Ovary (tissue), 3 donors: ENCODE measurements at regions not wholly inside any gene's neighbourhood (a gene's known extent, or its start where the extent isn't known, plus 50 kb on each side); places are given as distances from the start of the nearest gene placed in this dataset.

Experiments
- CTCF ChIP-seq, 3 donors: fragments of 450-650 bp in 2 of 3; fragments of 200-600 bp in 1 of 3; IDR thresholded peaks; one replicate each; pipeline versions ENCODE4 v1.5.1 to v1.8.0; 2016 to 2022; ENCODE audit warnings: antibody characterized with exemption in 3 of 3, mild to moderate bottlenecking in 1 of 3
- EP300 ChIP-seq: sonication (generic); formaldehyde crosslinking; IDR thresholded peaks from one replicate; pipeline ENCODE4 v1.6.1; 2017; ENCODE audit warnings: antibody characterized with exemption
- POLR2A ChIP-seq: fragments of 450-650 bp; IDR thresholded peaks from one replicate; pipeline ENCODE4 v1.6.1; 2017; ENCODE audit warnings: antibody characterized with exemption, mild to moderate bottlenecking, moderate library complexity
- donor health status: DM: no; HTN: no; CAD: no.

- TF ChIP-seq EP300 (no peak), CTCF (IDR thresholded peaks at IDR 0.05) (no peak), POLR2A (no peak)
Observed at GRCh38 chr6:10138917-10139316, 276.0 kb downstream of the TFAP2A start.
